GM21360 (cell line): ENCODE measurements at regions not wholly inside any gene's neighbourhood (a gene's known extent, or its start where the extent isn't known, plus 50 kb on each side); places are given as distances from the start of the nearest gene placed in this dataset.

Source experiments
- ATAC-seq: cut with Tn5 transposase; IDR thresholded peaks from one replicate; pipeline ENCODE4 v1.9.1; 2021; ENCODE audit warnings: mild to moderate bottlenecking, moderate library complexity; ENCODE audit not compliant: unreplicated experiment

GRCh38 chr2:19465978-19466377 lies 107.6 kb upstream of the OSR1 start:
- no peak for ATAC-seq

- no peak for ATAC-seq
Measured at GRCh38 chr2:19462256-19462645, 103.8 kb upstream of the OSR1 start.

- ATAC-seq: no peak
Measured at GRCh38 chr2:19461504-19462255, 103.3 kb upstream of the OSR1 start.

GRCh38 chr2:19460761-19461160 lies 102.3 kb upstream of the OSR1 start:
- no peak for ATAC-seq

- ATAC-seq: no peak
Measured at GRCh38 chr2:19458427-19459003, 100.1 kb upstream of the OSR1 start.

GRCh38 chr2:19457809-19458208 lies 99.4 kb upstream of the OSR1 start:
- ATAC-seq: no peak

GRCh38 chr2:19456705-19457309 lies 98.4 kb upstream of the OSR1 start:
- no peak for ATAC-seq

- no peak for ATAC-seq
Measured at GRCh38 chr2:19454125-19454524, 95.7 kb upstream of the OSR1 start.

- no peak for ATAC-seq
Measured at GRCh38 chr2:19442731-19443130, 84.3 kb upstream of the OSR1 start.

- no peak for ATAC-seq
Measured at GRCh38 chr2:19439081-19439480, 80.7 kb upstream of the OSR1 start.

GRCh38 chr2:19435815-19436214 lies 77.4 kb upstream of the OSR1 start:
- ATAC-seq: no peak

GRCh38 chr2:19434413-19434812 lies 76.0 kb upstream of the OSR1 start:
- no peak for ATAC-seq

- ATAC-seq: no peak
Measured at GRCh38 chr2:19426941-19427340, 68.5 kb upstream of the OSR1 start.

- no peak for ATAC-seq
Measured at GRCh38 chr2:19426144-19426543, 67.7 kb upstream of the OSR1 start.

- ATAC-seq: no peak
Measured at GRCh38 chr2:19425419-19425818, 67.0 kb upstream of the OSR1 start.

- ATAC-seq: no peak
Measured at GRCh38 chr2:19419211-19419880, 60.9 kb upstream of the OSR1 start.

- ATAC-seq: no peak
Measured at GRCh38 chr2:19416784-19417684, 58.6 kb upstream of the OSR1 start.

GRCh38 chr2:19416083-19416482 lies 57.7 kb upstream of the OSR1 start:
- ATAC-seq: no peak

GRCh38 chr2:19409046-19409445 lies 50.6 kb upstream of the OSR1 start:
- ATAC-seq: no peak

- ATAC-seq: no peak
Measured at GRCh38 chr2:19408592-19408991, 50.2 kb upstream of the OSR1 start.
